ENCODE measurements at regions not wholly inside any gene's neighbourhood (a gene's known extent, or its start where the extent isn't known, plus 50 kb on each side); places are given as distances from the start of the nearest gene placed in this dataset.
"Not testable (repeated sequence)": the region's sequence is repeated elsewhere in the genome, so short reads cannot be mapped to it uniquely, and the experiment has no call there.

DNA sequence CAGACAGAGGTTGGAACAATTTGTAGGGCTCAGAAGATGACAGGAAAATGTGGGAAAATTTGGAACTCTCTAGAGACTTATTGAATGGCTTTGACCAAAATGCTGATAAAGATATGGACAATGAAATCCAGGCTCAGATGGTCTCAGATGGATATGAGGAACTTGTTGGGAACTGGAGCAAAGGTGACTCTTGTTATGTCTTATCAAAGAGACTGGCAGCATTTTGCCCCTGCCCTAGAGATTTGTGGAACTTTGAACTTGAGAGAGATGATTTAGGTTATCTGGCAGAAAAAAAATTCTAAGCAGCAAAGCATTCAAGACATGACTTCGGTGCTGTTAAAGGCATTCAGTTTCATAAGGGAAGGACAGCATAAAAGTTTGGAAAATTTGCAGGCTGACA is 347.9 kb upstream of the RPS23 start:
- BruUV-seq (replicated peaks); H3K9me3 ChIP-seq (ENCODE audit: control insufficient read depth, insufficient read depth, low read depth, low read length); H3K36me3 ChIP-seq (ENCODE audit: control insufficient read depth, insufficient read depth, low read length); intact Hi-C loops (cut with micrococcal nuclease; ENCODE audit: unreplicated experiment); POLR2A ChIA-PET; H3K27me3 ChIP-seq (ENCODE audit: control insufficient read depth, insufficient read depth, low read length); H3K4me3 ChIP-seq (ENCODE audit: low read depth in 2 of 2, low read length in 2 of 2); H3K27ac ChIP-seq (ENCODE audit: low read length); ATAC-seq; DNase-seq (ENCODE audit: low read depth, low spot score); H3K4me1 ChIP-seq (ENCODE audit: control insufficient read depth, insufficient read depth, low read length); CTCF ChIA-PET; in situ Hi-C loops (cut with HindIII; ENCODE audit: low pct_unique_long_range_greater_than_20kb, low sequenced_read_pairs): not testable (repeated sequence)

- BruUV-seq (replicated peaks): no TSS peak
- no peak for ATAC-seq
- ChIA-PET CTCF (no interaction called here), POLR2A (no interaction called here)
- intact Hi-C loops (cut with micrococcal nuclease; ENCODE audit: unreplicated experiment) (no loop called here), in situ Hi-C loops (cut with HindIII; ENCODE audit: low pct_unique_long_range_greater_than_20kb, low sequenced_read_pairs) (no loop called here)
- Histone ChIP-seq H3K4me1 (ENCODE audit: control insufficient read depth, insufficient read depth, low read length) (no peaks in the 10 kb centered on the region), H3K27me3 (ENCODE audit: control insufficient read depth, insufficient read depth, low read length) (no peaks in the 10 kb centered on the region), H3K4me3 (ENCODE audit: low read depth in 2 of 2, low read length in 2 of 2) (no peak overlapping the region), H3K36me3 (ENCODE audit: control insufficient read depth, insufficient read depth, low read length) (no peaks in the 10 kb centered on the region; the same call in 1 of the 2 replicates), H3K27ac (ENCODE audit: low read length) (no peak overlapping the region), H3K9me3 (ENCODE audit: control insufficient read depth, insufficient read depth, low read depth, low read length) (no peaks in the 10 kb centered on the region)
- no peak for DNase-seq (ENCODE audit: low read depth, low spot score)
- TF ChIP-seq, protein P1, sequence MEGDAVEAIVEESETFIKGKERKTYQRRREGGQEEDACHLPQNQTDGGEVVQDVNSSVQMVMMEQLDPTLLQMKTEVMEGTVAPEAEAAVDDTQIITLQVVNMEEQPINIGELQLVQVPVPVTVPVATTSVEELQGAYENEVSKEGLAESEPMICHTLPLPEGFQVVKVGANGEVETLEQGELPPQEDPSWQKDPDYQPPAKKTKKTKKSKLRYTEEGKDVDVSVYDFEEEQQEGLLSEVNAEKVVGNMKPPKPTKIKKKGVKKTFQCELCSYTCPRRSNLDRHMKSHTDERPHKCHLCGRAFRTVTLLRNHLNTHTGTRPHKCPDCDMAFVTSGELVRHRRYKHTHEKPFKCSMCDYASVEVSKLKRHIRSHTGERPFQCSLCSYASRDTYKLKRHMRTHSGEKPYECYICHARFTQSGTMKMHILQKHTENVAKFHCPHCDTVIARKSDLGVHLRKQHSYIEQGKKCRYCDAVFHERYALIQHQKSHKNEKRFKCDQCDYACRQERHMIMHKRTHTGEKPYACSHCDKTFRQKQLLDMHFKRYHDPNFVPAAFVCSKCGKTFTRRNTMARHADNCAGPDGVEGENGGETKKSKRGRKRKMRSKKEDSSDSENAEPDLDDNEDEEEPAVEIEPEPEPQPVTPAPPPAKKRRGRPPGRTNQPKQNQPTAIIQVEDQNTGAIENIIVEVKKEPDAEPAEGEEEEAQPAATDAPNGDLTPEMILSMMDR (IDR thresholded peaks at IDR 0.05): no peak
- TF ChIP-seq POLR2AphosphoS5 (IDR thresholded peaks at IDR 0.05; ENCODE audit: low read depth, low read length): no peak
Measured at GRCh38 chr5:82624062-82624461, 345.9 kb upstream of the RPS23 start.

- no peaks in the 10 kb centered on the region for H3K9me3 ChIP-seq (ENCODE audit: control insufficient read depth, insufficient read depth, low read depth, low read length)
- ChIA-PET CTCF (interaction anchor here (0.7 kb wide), 1 partner anchor 1467 kb away, joined by 3 read pairs; no protein-coding TSS in a partner anchor), POLR2A (no interaction called here)
- H3K4me3 ChIP-seq (ENCODE audit: low read depth in 2 of 2, low read length in 2 of 2): no peak overlapping the region
- no peaks in the 10 kb centered on the region for H3K4me1 ChIP-seq (ENCODE audit: control insufficient read depth, insufficient read depth, low read length)
- no peak overlapping the region for H3K27ac ChIP-seq (ENCODE audit: low read length)
- no peak for DNase-seq (ENCODE audit: low read depth, low spot score)
- no TSS peak for BruUV-seq (replicated peaks)
- H3K27me3 ChIP-seq (ENCODE audit: control insufficient read depth, insufficient read depth, low read length): no peaks in the 10 kb centered on the region
- H3K36me3 ChIP-seq (ENCODE audit: control insufficient read depth, insufficient read depth, low read length): no peaks in the 10 kb centered on the region; the same call in 1 of the 2 replicates
- ATAC-seq: no peak
- intact Hi-C loops (cut with micrococcal nuclease; ENCODE audit: unreplicated experiment) (no loop called here), in situ Hi-C loops (cut with HindIII; ENCODE audit: low pct_unique_long_range_greater_than_20kb, low sequenced_read_pairs) (no loop called here)
- TF ChIP-seq TCF7L2 (IDR thresholded peaks at IDR 0.05; ENCODE audit: low read depth, low read length) (no peak), POLR2AphosphoS5 (IDR thresholded peaks at IDR 0.05; ENCODE audit: low read depth, low read length) (no peak), SIN3A (IDR thresholded peaks at IDR 0.05; ENCODE audit: borderline replicate concordance, insufficient read depth, low read depth, low read length) (no peak)
- TF ChIP-seq, protein P2, sequence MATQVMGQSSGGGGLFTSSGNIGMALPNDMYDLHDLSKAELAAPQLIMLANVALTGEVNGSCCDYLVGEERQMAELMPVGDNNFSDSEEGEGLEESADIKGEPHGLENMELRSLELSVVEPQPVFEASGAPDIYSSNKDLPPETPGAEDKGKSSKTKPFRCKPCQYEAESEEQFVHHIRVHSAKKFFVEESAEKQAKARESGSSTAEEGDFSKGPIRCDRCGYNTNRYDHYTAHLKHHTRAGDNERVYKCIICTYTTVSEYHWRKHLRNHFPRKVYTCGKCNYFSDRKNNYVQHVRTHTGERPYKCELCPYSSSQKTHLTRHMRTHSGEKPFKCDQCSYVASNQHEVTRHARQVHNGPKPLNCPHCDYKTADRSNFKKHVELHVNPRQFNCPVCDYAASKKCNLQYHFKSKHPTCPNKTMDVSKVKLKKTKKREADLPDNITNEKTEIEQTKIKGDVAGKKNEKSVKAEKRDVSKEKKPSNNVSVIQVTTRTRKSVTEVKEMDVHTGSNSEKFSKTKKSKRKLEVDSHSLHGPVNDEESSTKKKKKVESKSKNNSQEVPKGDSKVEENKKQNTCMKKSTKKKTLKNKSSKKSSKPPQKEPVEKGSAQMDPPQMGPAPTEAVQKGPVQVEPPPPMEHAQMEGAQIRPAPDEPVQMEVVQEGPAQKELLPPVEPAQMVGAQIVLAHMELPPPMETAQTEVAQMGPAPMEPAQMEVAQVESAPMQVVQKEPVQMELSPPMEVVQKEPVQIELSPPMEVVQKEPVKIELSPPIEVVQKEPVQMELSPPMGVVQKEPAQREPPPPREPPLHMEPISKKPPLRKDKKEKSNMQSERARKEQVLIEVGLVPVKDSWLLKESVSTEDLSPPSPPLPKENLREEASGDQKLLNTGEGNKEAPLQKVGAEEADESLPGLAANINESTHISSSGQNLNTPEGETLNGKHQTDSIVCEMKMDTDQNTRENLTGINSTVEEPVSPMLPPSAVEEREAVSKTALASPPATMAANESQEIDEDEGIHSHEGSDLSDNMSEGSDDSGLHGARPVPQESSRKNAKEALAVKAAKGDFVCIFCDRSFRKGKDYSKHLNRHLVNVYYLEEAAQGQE (IDR thresholded peaks at IDR 0.05; ENCODE audit: insufficient read depth in 1 of 2, low read depth in 2 of 2, low read length in 1 of 2): no peak
- TF ChIP-seq, protein P1 (IDR thresholded peaks at IDR 0.05): no peak
Measured at GRCh38 chr5:82622711-82623514, 344.8 kb upstream of the RPS23 start.
